Motor neuron (in vitro differentiated cells): ENCODE measurements at regions not wholly inside any gene's neighbourhood (a gene's known extent, or its start where the extent isn't known, plus 50 kb on each side); places are given as distances from the start of the nearest gene placed in this dataset.

Experiments used
- ATAC-seq, 8 experiments: fragments of 200-7000 bp; cut with Tn5 transposase; replicated peaks in 6 of 8; 2 replicates each; pipeline ENCODE4 v1.8.0; 2021; ENCODE audit warnings: mild to moderate bottlenecking in 8 of 8, moderate library complexity in 8 of 8
- H3K27ac ChIP-seq, 2 donors: fragments of 250-450 bp; sonication (Bioruptor Pico); 2 replicates each; pipeline ENCODE4 v1.9.0; 2021; ENCODE audit warnings: antibody characterized with exemption in 2 of 2, mild to moderate bottlenecking in 2 of 2, moderate library complexity in 1 of 2
- H3K4me1 ChIP-seq, 2 donors: fragments of 250-450 bp; sonication (Bioruptor Pico); replicated peaks in 1 of 2; 2 replicates each; pipeline ENCODE4 v1.6.1; 2021; ENCODE audit warnings: antibody characterized with exemption in 2 of 2, mild to moderate bottlenecking in 2 of 2, moderate library complexity in 1 of 2
- H3K4me3 ChIP-seq, 5 donors: fragments of 250-450 bp; sonication (Bioruptor Pico); 2 replicates each; pipeline ENCODE4 v1.9.0; 2021; ENCODE audit warnings: antibody characterized with exemption in 5 of 5, mild to moderate bottlenecking in 5 of 5, moderate library complexity in 4 of 5
- WGBS, 10 experiments: fragments of 450-650 bp; shearing (Covaris generic); methylation state at CpG; one replicate each; pipeline ENCODE4 v1.0.0; 2022; 5-methylcytosine and 5-hydroxymethylcytosine counted together
- in situ Hi-C, 9 experiments: fragments of 400-800 bp; cut with MboI; loops; one replicate each; pipeline ENCODE4 v1.15.0; 2021; ENCODE audit warnings: low sequenced_read_pairs in 9 of 9, low pct_unique_long_range_greater_than_20kb in 2 of 9; ENCODE audit not compliant: unreplicated experiment in 9 of 9

DNA sequence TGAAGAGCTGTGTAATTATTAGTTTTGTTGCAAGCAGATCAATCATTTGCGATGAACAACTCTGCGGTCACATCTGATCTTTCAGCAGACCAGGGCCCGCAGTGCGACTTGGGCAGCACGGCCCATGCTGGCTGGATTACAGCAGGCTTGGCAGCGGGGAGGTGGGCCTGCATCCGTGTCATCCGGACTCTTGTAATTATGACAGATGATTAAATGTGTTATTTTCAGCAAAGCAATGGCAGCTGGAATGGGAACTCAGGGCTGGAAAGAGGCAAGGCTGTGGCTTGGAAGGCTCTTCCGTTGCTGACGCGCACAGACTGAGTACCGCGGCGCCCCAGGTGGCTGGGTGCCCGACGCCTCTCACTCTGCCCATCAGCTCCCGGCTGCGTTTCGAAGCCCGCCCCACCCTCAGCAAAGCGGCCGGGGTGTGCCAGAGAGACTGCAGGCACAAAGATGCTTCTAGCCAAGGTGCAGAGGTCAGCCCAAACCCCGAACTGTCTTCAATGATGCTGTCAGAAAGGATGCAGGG lies 397.4 kb upstream of the SALL3 start:
- Histone ChIP-seq H3K27ac (no peak overlapping the region), H3K4me3 (no peak overlapping the region), H3K4me1 (no peaks in the 10 kb centered on the region)
- 60 to 96% (median 86%) methylated on average over 2 to 19 of the region's 23 CpGs; no CpG with 5 or more reads in 3 of the 10 experiments for WGBS, 10 experiments
- ATAC-seq, result no peak
- in situ Hi-C loops, result no loop called here

DNA sequence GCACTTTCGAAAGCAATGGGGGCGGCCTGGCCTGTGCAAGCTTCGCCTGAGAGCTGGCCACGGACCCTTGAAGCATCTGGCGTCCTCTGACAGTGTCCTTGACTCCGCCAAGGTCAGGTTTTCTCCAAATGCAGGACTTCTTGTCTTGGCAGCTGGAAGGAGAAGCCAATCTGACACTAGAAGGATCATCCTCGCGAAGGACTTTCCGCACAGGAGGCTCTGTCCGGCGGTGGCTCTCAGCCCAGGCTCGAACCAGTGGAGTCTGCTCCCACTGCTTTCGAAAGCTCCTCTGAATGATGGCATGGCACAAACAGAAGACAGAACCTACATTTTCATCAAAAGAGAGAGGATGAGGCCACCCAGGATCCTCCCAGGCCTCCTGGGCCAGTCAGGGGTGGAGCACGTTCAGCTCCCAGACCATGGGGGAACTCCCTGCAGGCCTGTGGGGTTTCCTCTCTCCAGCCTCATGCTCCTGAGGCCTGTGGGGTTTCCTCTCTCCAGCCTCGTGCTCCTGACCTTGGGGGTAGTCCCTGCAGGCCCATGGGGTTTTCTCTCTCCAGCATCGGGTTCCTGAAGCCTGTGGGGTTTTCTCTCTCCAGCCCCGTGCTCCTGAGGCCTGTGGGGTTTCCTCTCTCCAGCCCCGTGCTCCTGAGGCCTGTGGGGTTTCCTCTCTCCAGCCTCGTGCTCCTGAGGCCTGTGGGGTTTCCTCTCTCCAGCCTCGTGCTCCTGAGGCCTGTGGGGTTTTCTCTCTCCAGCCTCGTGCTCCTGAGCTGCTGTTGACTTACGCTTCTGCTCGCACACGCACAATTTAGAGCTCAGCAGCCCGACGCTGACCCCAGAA lies 396.5 kb upstream of the SALL3 start:
- in situ Hi-C loops, result no loop called here
- no peak overlapping the region for H3K4me3 ChIP-seq
- WGBS, 10 experiments, result 10 to 93% (median 74%) methylated on average over 3 to 21 of the region's 26 CpGs; no CpG with 5 or more reads in 4 of the 10 experiments
- no peaks in the 10 kb centered on the region for H3K4me1 ChIP-seq
- no peak overlapping the region for H3K27ac ChIP-seq
- ATAC-seq, result no peak

DNA sequence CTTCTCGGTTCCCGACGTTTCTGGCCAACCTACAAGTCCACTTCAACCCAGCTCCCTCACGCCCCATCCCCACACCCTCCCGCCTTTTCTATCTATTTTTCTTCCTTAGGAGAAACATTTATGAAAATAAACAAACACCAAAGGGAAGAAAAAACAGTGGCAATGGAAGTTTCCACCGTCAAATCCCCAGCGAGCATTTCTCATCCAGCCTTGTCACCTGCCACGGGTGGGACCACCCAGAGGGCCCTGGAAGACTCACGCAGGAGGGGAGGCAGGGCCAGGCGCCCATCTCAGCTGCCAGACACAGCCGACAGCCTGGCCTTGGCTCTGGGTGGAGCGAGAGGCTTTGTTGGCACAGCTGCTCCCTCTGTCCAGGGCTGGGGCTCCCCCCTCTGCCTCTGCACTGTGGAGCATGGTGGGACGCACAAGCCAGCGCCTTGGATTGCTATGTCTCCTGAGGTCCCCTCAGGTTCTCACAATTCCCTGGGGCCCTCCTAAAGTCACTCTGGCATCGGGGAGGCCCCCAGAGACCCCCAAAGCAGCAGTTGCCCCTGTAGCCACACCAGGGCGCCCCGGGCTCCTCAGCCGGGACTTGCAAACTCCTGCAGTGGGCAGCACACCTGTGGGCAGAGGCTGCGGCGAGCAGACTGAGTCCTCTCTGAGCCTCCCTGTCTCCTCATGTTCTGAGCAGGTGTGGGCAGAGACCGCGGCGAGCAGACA lies 395.7 kb upstream of the SALL3 start:
- peaks cover 0 to 4% of the 10 kb centered on the region in 2 donors for H3K4me1 ChIP-seq
- in situ Hi-C loops, result no loop called here
- peak in 1 of 8 experiments; percentile 31 for ATAC-seq
- H3K27ac ChIP-seq, result no peak overlapping the region
- WGBS, 10 experiments, result 0 to 100% (median 88%) methylated on average over 2 to 7 of the region's 23 CpGs; no CpG with 5 or more reads in 4 of the 10 experiments
- no peak overlapping the region for H3K4me3 ChIP-seq

DNA sequence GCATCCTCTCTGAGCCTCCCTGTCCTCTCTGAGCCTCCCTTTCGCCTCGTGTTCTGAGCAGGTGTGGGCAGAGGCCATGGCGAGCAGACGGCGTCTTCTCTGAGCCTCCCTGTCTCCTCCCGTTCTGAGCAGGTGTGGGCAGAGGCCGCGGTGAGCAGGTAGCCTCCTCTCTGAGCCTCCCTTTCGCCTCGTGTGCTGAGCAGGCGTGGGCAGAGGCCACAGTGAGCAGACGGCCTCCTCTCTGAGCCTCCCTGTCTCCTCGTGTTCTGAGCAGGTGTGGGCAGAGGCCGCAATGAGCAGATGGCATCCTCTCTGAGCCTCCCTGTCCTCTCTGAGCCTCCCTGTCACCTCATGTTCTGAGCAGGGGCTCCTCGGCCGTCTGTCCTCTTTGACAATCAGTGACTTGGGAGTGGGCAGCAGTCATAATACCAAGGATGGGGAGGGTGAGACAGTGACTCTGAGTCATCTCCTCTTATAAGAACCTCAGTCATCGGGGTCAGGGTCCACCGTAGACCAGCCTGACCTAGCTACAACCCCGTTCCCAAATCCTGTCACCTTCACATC lies 395.1 kb upstream of the SALL3 start:
- no peak overlapping the region for H3K27ac ChIP-seq
- no peak for ATAC-seq
- in situ Hi-C loops, result no loop called here
- no peak overlapping the region for H3K4me3 ChIP-seq
- WGBS, 10 experiments, result 43 to 100% (median 77%) methylated on average over 2 to 9 of the region's 19 CpGs; no CpG with 5 or more reads in 4 of the 10 experiments
- peaks cover 0 to 4% of the 10 kb centered on the region in 2 donors for H3K4me1 ChIP-seq

DNA sequence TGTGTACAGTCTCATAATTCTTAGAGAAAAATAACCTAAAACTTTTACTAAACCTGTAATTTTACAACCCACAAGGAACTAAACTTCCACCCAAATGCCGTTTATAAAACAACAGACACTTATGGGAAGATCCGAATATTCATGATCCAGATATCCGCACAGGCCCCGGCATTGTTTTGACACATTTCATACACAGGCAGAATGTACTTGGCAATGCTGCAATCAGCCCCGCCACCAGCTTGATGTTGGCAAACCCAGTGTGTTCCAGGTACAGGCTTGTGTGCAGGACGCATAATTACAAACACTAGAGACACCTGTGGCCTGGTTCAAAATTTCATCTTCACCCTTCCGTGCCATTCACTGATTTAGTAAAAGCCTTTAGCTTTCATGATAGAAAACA lies 393.0 kb upstream of the SALL3 start:
- in situ Hi-C loops, result no loop called here
- Histone ChIP-seq H3K4me1 (peaks cover 0 to 4% of the 10 kb centered on the region in 2 donors), H3K27ac (no peak overlapping the region), H3K4me3 (no peak overlapping the region)
- ATAC-seq, result no peak
- 32 to 100% (median 69%) methylated on average over 1 to 7 of the region's 7 CpGs; no CpG with 5 or more reads in 2 of the 10 experiments for whole genome bisulfite sequencing, 10 experiments

DNA sequence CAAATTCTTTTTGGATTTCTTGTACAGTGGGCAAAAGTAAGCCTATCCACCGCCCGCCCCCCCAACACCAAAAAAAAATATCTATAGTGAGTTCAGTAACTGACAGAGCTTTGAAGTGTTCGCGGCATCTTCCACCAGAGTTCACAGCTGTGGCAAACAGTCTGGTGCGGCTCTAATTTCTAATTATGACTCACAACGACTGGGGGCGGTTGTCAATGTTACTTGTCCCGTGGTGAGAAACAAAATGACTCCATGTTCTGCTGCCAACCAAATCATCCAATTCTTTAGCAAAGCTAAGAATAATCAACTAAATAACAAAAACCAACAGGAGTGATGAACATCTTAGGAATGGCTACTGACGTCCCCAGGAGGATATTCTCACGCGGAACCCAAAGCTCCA lies 392.5 kb upstream of the SALL3 start:
- no peak for ATAC-seq
- Histone ChIP-seq H3K27ac (no peak overlapping the region), H3K4me1 (peaks cover 0 to 4% of the 10 kb centered on the region in 2 donors), H3K4me3 (no peak overlapping the region)
- WGBS, 10 experiments, result 0 to 90% (median 67%) methylated on average over 1 to 11 of the region's 11 CpGs
- in situ Hi-C loops, result no loop called here

DNA sequence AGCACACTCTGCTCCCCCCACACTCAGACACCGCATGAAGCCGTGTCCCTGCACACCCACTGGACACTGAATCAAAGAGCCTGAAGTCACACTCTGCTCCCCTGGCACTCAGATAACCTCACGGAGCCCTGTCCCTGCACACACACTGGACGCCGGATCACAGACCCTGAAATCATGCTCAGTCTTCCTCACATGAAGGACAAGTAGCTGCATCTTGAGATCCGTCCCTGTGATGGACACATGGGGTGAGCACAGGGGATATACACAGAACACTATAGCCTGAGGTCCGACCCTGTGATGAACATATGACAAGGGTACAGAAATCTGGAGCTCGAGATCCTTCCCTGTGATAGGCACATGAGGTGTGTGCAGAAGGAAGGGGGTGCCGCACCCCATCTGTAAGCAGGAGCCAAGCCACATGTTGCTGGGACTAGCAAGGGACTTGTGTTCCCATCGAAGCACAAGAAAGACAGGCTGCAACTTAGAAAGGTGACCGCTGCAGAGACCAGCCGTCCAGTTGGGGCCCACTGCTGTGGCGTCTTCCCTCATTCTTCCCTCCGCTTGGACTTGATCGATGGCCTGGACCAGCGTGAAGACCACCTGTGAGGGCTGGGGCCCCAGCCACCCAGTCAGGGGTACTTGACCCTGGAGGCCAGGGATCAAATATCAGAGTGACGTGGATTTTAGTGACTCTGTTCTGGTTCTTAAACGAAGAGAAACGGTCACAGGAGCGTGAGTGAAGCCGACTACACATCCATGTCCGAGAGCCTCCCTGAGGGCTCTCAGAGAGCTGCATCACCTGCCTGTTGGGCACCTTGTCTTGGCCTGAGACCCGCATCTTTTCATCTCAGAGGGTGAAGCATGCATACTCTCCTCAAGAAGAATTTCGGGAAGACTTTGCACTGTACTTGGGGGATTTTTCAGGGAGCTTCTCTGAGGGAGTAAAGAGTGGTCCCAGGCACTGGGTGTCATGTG lies 391.7 kb upstream of the SALL3 start:
- H3K27ac ChIP-seq, result no peak overlapping the region
- WGBS, 10 experiments, result 3 to 87% (median 60%) methylated on average over 2 to 17 of the region's 24 CpGs; no CpG with 5 or more reads in 1 of the 10 experiments
- peaks cover 0 to 4% of the 10 kb centered on the region in 2 donors for H3K4me1 ChIP-seq
- H3K4me3 ChIP-seq, result no peak overlapping the region
- ATAC-seq, result no peak
- in situ Hi-C loops, result no loop called here

DNA sequence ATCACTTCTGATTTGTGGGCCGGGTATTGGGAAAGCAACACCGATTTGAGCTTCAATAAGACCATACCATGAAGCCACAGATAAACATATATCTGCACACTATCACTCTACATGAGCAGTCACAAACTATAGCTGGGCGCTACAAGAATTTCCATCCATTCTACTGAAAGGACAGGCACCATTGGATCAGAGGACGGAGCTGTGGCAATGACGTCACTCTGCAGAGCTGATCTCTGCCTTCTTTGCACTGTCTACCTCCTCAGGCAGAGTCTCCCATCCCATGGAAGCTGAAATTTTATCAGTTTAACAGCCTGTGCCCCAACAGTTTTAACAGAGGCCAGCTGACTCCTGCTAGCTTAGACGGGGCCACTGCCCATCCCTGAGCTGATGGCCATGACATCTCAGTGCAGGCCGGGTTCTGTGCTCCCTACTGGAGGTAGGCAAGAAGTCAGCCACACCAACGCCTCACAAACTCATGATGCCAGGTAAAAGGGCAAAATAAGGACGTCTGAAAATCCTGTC lies 389.6 kb upstream of the SALL3 start:
- H3K27ac ChIP-seq, result no peak overlapping the region
- no peak overlapping the region for H3K4me3 ChIP-seq
- WGBS, 10 experiments, result 0 to 64% (median 24%) methylated on average over 1 to 6 of the region's 9 CpGs; no CpG with 5 or more reads in 2 of the 10 experiments
- in situ Hi-C loops, result no loop called here
- peaks cover 0 to 4% of the 10 kb centered on the region in 2 donors for H3K4me1 ChIP-seq
- no peak for ATAC-seq

DNA sequence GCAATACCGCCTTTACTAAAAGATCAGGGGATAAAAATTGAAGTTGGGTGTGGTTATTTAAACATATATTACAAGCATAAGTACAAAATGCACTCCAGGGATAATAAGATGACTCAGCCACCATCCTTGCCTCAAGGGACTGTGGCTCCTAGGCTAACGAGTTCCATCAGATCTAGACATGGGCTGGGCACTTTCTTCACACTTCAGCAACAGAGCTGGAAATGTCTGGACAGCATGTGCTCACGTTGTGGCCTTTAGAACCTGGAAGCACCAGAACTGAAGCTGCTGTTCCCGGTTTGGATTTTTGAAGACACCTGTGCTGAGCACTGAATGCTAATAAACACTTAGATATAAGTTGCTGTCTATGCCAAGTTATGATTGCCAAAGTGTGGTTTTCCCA lies 384.2 kb upstream of the SALL3 start:
- in situ Hi-C loops, result no loop called here
- Histone ChIP-seq H3K27ac (no peak overlapping the region), H3K4me1 (peaks cover 0 to 5% of the 10 kb centered on the region in 2 donors), H3K4me3 (no peak overlapping the region)
- WGBS, 10 experiments, result 28 to 100% (median 75%) methylated on average over 1 to 4 of the region's 4 CpGs; no CpG with 5 or more reads in 3 of the 10 experiments
- no peak for ATAC-seq

DNA sequence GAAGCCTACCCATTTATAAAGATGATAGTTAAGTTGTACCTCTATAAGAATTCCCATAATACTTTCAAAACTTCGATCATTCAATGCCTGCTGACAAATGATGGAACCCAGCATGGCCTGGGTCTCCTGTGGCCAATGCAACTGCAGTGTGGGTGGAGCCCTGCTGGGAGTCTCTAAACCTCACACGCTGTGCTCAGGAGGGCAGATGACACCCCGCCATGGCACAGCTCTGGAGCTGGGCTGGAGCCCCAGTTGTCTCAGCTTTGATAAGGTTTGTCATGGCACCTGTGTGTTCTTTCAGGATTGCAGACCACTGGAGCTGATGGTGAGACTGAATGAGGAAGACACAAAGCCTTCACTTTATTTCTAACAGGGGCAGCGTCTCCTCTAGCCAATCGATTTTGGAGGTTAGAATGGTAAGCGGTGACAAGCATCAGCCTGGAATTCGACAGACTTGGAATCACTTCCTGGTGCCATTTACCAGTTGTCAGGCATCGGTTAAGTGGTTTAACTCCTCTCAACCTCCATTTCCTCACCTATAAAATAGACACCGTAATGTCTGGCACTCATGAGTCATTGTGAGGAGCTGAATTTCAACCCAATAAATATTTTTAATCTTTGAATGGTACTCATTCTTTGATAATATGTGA lies 383.6 kb upstream of the SALL3 start:
- in situ Hi-C loops, result no loop called here
- Histone ChIP-seq H3K4me1 (peaks cover 0 to 5% of the 10 kb centered on the region in 2 donors), H3K4me3 (no peak overlapping the region), H3K27ac (no peak overlapping the region)
- 0 to 100% (median 54%) methylated on average over 1 to 8 of the region's 9 CpGs for WGBS, 10 experiments
- ATAC-seq, result no peak

DNA sequence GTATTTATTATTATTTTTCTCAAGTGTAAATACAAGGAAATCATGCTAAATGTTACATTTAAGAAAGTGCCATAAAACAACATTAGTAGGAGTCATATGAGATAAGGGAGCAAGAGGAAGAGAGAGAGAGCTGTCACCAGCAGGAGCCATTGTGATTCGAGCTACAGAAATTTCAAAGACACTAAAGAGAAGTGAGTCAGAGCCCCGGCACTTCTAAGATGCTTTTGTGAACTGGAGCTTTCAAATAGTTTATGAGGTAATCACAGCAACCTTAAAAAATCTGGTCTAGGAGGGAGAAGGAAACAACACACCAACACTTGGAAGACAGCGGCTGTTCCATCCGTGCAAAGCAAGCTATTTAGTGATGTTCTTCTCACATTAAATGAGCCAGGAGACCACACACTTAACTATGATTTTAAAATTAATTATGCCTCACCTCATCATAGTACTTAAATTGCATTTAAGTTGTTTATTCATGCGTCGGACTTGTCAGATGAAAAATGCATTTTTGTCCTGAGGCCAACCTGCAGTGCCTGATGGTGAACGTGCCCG lies 382.7 kb upstream of the SALL3 start:
- in situ Hi-C loops, result no loop called here
- WGBS, 10 experiments, result 0 to 39% (median 23%) methylated on average over 2 to 8 of the region's 8 CpGs; no CpG with 5 or more reads in 2 of the 10 experiments
- ATAC-seq, result peak in 5 of 8 experiments; percentile 18 to 93 (median 71)
- H3K27ac ChIP-seq, result no peak overlapping the region
- H3K4me3 ChIP-seq, result no peak overlapping the region
- H3K4me1 ChIP-seq, result peaks cover 0 to 5% of the 10 kb centered on the region in 2 donors
